ENCODE measurements at regions not wholly inside any gene's neighbourhood (a gene's known extent, or its start where the extent isn't known, plus 50 kb on each side); places are given as distances from the start of the nearest gene placed in this dataset.

DNA sequence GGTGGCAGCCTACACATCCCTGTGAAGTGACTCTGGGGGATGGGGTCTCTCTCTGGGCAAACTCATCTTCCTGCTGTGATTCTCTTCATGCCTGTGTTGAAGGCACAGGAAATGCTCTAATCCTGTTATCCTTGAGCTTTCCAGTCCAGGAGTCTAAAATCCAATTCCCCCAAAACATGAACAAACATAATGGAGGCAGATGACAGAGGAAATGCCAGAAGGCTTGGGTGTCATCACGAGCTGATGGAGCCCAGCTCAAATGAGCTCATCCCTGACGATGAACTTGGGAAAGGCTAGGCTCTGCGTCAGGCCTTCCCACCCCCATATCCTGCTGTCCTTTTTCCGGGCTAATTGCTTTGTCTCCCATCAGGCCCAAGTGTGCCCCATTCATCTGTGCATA lies 165.9 kb upstream of the PODXL start:
- CTCF ChIA-PET, result no interaction called here
- no TSS peak for BruUV-seq (replicated peaks)
- intact Hi-C loops (cut with micrococcal nuclease; ENCODE audit: unreplicated experiment), result no loop called here

DNA sequence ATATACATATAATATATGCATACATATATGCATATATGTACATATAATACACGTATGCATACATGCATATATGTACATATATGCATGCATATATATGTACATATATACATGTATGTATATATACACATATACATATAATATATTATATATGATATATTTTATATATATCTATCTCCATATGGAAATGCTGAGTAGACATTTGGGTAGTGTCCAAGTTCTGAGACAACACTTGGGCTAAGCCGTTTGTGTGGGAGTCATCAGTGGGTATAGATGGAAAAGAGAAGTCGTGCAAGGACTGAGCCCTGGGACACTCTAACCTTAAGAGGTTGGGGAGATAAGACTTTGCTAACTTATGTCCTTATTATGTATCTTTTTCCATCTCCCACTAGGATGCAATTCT lies 165.2 kb upstream of the PODXL start:
- Histone ChIP-seq H3K4me2 (no peak overlapping the region), H3K27ac (no peak overlapping the region), H4K20me1 (ENCODE audit: insufficient read depth) (no peaks in the 10 kb centered on the region), H3F3A (ENCODE audit: insufficient read depth, low read depth) (no peaks in the 10 kb centered on the region), H3K79me2 (ENCODE audit: low read depth) (no peaks in the 10 kb centered on the region), H3K9me3 (ENCODE audit: insufficient read depth, low read depth) (no peaks in the 10 kb centered on the region), H3K9me2 (ENCODE audit: insufficient read depth) (no peaks in the 10 kb centered on the region), H3K27me3 (ENCODE audit: insufficient read depth, low read depth) (peaks cover 81% of the 10 kb centered on the region), H2AFZ (no peak overlapping the region), H3K36me3 (ENCODE audit: low read depth) (no peaks in the 10 kb centered on the region), H3K4me1 (replicated peaks; ENCODE audit: insufficient read depth) (no peaks in the 10 kb centered on the region), H3K4me3 (no peak overlapping the region)
- CTCF ChIA-PET, result no interaction called here
- no peak for DNase-seq
- POLR2A ChIA-PET (ENCODE audit: unreplicated experiment), result no interaction called here
- intact Hi-C loops (cut with micrococcal nuclease; ENCODE audit: unreplicated experiment), result no loop called here
- no peak for TF ChIP-seq EZH2 (IDR thresholded peaks at IDR 0.05; ENCODE audit: low read depth)
- TF ChIP-seq, protein P1, sequence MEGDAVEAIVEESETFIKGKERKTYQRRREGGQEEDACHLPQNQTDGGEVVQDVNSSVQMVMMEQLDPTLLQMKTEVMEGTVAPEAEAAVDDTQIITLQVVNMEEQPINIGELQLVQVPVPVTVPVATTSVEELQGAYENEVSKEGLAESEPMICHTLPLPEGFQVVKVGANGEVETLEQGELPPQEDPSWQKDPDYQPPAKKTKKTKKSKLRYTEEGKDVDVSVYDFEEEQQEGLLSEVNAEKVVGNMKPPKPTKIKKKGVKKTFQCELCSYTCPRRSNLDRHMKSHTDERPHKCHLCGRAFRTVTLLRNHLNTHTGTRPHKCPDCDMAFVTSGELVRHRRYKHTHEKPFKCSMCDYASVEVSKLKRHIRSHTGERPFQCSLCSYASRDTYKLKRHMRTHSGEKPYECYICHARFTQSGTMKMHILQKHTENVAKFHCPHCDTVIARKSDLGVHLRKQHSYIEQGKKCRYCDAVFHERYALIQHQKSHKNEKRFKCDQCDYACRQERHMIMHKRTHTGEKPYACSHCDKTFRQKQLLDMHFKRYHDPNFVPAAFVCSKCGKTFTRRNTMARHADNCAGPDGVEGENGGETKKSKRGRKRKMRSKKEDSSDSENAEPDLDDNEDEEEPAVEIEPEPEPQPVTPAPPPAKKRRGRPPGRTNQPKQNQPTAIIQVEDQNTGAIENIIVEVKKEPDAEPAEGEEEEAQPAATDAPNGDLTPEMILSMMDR (conservative IDR thresholded peaks at IDR 0.05), result no peak
- no TSS peak for BruUV-seq (replicated peaks)

More for the DNA sequence above, 165.9 kb upstream of the PODXL start:
- H3K27me3 ChIP-seq (ENCODE audit: insufficient read depth, low read depth), result peaks cover 81% of the 10 kb centered on the region
- DNase-seq, result no peak
- H3K4me1 ChIP-seq (replicated peaks; ENCODE audit: insufficient read depth), result no peaks in the 10 kb centered on the region
- no peaks in the 10 kb centered on the region for H3K9me2 ChIP-seq (ENCODE audit: insufficient read depth)
- H3K79me2 ChIP-seq (ENCODE audit: low read depth), result no peaks in the 10 kb centered on the region
- no peaks in the 10 kb centered on the region for H3K36me3 ChIP-seq (ENCODE audit: low read depth)
- TF ChIP-seq EZH2 (IDR thresholded peaks at IDR 0.05; ENCODE audit: low read depth), result no peak
- no peaks in the 10 kb centered on the region for H3F3A ChIP-seq (ENCODE audit: insufficient read depth, low read depth)
- no peaks in the 10 kb centered on the region for H3K9me3 ChIP-seq (ENCODE audit: insufficient read depth, low read depth)
- H3K4me2 ChIP-seq, result no peak overlapping the region
- no peaks in the 10 kb centered on the region for H4K20me1 ChIP-seq (ENCODE audit: insufficient read depth)
- no peak overlapping the region for H3K4me3 ChIP-seq
- H2AFZ ChIP-seq, result no peak overlapping the region
- POLR2A ChIA-PET (ENCODE audit: unreplicated experiment), result no interaction called here
- H3K27ac ChIP-seq, result no peak overlapping the region

DNA sequence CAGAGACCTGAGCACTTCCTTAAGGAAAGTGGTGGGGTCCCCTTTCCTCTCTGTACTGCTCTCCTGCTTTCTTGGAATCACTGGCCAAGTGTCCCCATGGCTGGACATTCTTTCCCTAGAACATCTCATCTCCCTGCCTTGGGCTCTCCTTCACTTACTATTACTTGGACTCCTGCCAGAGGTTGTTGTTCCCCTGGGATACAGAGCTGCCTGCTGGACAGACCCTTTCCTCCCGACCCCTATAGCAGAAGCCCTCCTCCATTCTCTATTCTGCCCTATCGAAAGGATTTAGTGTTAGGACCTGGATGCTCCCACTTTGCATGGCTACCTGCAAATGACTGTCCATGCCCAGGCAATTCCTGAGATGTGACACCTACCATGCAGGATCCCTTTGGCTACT lies 164.3 kb upstream of the PODXL start:
- CTCF ChIA-PET, result no interaction called here
- intact Hi-C loops (cut with micrococcal nuclease; ENCODE audit: unreplicated experiment), result no loop called here

DNA sequence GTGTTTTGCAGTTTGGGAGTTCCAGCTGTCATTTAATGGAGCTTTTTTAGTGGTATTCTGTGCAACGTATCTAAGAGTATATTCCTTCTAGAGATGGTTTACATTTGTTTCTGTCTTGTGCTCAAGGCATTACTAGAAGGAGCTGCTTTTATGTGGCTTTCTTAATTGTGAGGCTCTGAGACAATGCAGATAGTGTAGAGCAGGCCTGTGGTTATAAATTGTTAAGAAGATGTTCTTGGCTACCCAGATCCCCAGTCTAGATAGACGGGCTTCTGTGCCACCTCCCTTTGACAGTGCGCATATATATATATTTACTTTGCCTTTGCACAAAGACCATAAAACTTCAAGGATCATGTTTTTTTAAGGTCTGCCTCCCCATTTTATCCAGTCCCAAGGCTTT lies 160.8 kb upstream of the PODXL start:
- no TSS peak for BruUV-seq (replicated peaks)
- Histone ChIP-seq H3F3A (ENCODE audit: insufficient read depth, low read depth) (no peaks in the 10 kb centered on the region), H4K20me1 (ENCODE audit: insufficient read depth) (no peaks in the 10 kb centered on the region), H3K4me2 (no peak overlapping the region), H3K36me3 (ENCODE audit: low read depth) (no peaks in the 10 kb centered on the region), H3K4me1 (replicated peaks; ENCODE audit: insufficient read depth) (no peaks in the 10 kb centered on the region), H2AFZ (no peak overlapping the region), H3K9me3 (ENCODE audit: insufficient read depth, low read depth) (no peaks in the 10 kb centered on the region), H3K27me3 (ENCODE audit: insufficient read depth, low read depth) (peaks cover 78% of the 10 kb centered on the region), H3K79me2 (ENCODE audit: low read depth) (no peaks in the 10 kb centered on the region), H3K9me2 (ENCODE audit: insufficient read depth) (no peaks in the 10 kb centered on the region), H3K4me3 (no peak overlapping the region), H3K27ac (no peak overlapping the region)
- TF ChIP-seq, protein P1 (conservative IDR thresholded peaks at IDR 0.05), result no peak
- TF ChIP-seq EZH2 (IDR thresholded peaks at IDR 0.05; ENCODE audit: low read depth), result no peak
- intact Hi-C loops (cut with micrococcal nuclease; ENCODE audit: unreplicated experiment), result no loop called here
- DNase-seq, result no peak
- CTCF ChIA-PET, result interaction anchor here (0.7 kb wide), 1 partner anchor 593 kb away, joined by 4 read pairs; no protein-coding TSS in a partner anchor
- POLR2A ChIA-PET (ENCODE audit: unreplicated experiment), result no interaction called here

More for the DNA sequence above, 164.3 kb upstream of the PODXL start:
- H3F3A ChIP-seq (ENCODE audit: insufficient read depth, low read depth), result no peaks in the 10 kb centered on the region
- no peak overlapping the region for H2AFZ ChIP-seq
- no peak overlapping the region for H3K27ac ChIP-seq
- no peak for TF ChIP-seq EZH2 (IDR thresholded peaks at IDR 0.05; ENCODE audit: low read depth)
- TF ChIP-seq, protein P1 (conservative IDR thresholded peaks at IDR 0.05), result no peak
- H3K4me1 ChIP-seq (replicated peaks; ENCODE audit: insufficient read depth), result no peaks in the 10 kb centered on the region
- POLR2A ChIA-PET (ENCODE audit: unreplicated experiment), result no interaction called here
- H4K20me1 ChIP-seq (ENCODE audit: insufficient read depth), result no peaks in the 10 kb centered on the region
- H3K79me2 ChIP-seq (ENCODE audit: low read depth), result no peaks in the 10 kb centered on the region
- H3K36me3 ChIP-seq (ENCODE audit: low read depth), result no peaks in the 10 kb centered on the region
- no peak overlapping the region for H3K4me2 ChIP-seq
- BruUV-seq (replicated peaks), result no TSS peak
- peaks cover 82% of the 10 kb centered on the region for H3K27me3 ChIP-seq (ENCODE audit: insufficient read depth, low read depth)
- no peak overlapping the region for H3K4me3 ChIP-seq
- no peaks in the 10 kb centered on the region for H3K9me2 ChIP-seq (ENCODE audit: insufficient read depth)
- H3K9me3 ChIP-seq (ENCODE audit: insufficient read depth, low read depth), result no peaks in the 10 kb centered on the region
- no peak for DNase-seq
